ENCODE measurements at regions not wholly inside any gene's neighbourhood (a gene's known extent, or its start where the extent isn't known, plus 50 kb on each side); places are given as distances from the start of the nearest gene placed in this dataset.

- no peak for DNase-seq (ENCODE audit: low read depth, low spot score)
Observed at GRCh38 chr6:1065986-1066385, 245.9 kb upstream of the FOXQ1 start.

GRCh38 chr6:1063671-1064355, 248.1 kb upstream of the FOXQ1 start:
- no peak for DNase-seq (ENCODE audit: low read depth, low spot score)

- DNase-seq (ENCODE audit: low read depth, low spot score) = no peak
Observed at GRCh38 chr6:1062786-1063545, 248.9 kb upstream of the FOXQ1 start.

GRCh38 chr6:1059596-1059995, 252.3 kb upstream of the FOXQ1 start:
- DNase-seq (ENCODE audit: low read depth, low spot score) = no peak

DNA sequence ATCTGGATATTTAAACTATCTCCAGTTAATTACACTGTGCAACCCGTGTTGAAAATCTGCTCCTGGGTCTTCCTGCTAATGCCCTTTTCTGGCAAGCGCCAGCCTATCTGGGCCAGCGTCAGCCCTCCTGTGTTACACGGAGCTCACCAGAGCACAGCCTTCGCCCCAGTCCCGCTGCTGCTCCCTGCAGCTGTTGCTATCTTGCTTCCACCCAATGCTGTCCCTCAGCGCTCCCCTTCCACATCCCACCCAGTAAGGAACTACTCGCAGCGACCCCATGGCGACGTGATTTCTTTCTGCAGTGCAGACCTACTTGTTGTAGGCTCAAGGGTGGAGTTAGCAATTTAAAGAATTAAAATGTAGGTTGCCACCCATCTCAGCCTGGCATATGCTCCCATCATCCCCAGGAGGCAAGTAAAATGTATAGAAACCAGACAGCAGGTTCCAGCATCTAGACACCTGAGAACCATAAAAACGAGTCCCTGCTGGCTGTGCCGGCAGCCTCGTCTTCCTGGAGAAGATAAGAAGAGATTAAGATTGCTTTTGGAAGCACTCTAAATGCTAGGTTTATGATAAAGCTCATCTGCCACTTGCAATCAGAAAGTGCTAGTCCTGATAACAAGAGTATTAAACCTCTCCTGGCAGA, 254.3 kb upstream of the FOXQ1 start:
- no peak for DNase-seq (ENCODE audit: low read depth, low spot score)

DNA sequence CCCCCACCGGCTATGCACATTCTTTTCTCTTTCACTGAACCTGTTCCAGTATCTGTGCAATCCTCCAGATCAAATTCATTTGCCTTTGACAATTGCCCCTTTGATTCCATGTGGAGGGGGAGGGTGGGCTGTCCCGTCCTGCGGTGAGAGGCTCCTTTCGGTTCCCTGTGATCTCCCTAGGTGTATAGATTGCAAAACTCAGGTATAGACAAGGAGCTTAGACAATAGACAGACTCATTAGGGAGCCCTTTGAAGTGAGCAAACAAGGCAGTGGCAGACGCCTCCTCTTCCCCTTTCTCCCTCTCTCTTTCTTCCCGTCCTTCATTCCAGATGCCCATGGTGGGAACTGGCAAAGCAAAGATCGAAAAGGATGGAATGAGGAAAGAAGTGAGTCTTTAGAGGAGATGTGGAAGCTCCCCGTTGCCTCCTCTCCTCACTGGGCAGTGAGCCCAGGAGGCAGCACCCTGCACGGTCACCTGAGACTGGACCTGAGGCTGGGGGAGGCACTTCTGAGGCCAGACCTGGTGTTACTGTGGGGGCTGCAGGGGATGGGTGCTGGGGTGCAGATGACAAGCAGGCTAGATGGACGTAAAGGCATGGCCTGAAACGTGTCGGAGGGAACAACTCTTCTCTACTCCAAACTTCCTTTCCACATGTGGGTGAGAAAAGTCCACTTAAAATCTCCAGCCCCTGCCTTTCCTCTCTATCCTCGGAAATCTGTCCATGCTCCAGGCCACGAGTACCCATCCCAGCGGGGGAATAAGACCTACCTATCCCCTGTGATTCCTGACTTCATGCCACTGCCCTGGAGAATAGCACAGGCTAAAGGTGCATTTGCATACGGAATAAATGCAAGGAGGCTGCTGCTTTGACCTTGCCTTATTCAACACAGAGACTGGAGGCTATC, 256.6 kb upstream of the FOXQ1 start:
- DNase-seq (ENCODE audit: low read depth, low spot score) = no peak

- no peak for DNase-seq (ENCODE audit: low read depth, low spot score)
Observed at GRCh38 chr6:1054653-1055014, 257.3 kb upstream of the FOXQ1 start.

- DNase-seq (ENCODE audit: low read depth, low spot score) = no peak
Observed at GRCh38 chr6:1053586-1053985, 258.3 kb upstream of the FOXQ1 start.

DNA sequence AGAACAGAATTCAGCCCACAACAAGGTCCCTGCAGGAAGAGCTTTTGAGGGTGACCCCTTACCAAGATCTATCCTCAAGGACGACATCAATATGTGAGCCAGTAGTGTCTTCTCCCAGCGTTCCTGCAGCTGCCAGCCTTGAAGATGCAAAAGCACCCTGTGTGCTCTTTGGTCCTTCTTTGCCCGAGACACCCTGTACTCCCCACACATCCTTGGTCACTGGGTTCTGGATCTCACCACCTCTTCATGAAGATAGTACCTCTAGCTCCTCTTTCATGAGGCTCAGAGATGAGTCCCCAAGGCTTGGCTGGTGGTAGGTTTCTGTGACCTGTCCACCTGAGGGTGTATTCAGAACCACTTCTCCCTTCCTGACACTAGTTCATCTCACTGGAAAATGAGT, 259.6 kb upstream of the FOXQ1 start:
- DNase-seq (ENCODE audit: low read depth, low spot score) = no peak

DNA sequence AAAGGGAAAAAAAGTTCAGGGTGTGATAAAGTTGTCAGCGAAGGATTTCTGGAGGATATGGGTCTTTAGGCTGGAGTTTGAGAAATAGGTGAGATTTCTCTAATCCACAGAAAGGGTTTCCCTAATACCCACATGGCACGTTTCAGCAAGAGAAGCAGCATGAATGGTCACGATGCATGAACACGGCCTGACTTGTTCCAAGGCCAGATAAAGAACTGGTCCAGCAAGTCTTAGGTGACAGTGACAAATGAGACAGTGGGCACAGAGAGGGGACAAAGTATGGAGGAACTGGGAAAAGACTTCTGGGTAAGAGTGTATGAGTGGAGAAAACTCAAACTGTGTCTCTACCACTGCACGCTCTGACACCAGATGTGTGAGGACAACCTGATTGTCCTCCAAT, 262.0 kb upstream of the FOXQ1 start:
- DNase-seq (ENCODE audit: low read depth, low spot score) = no peak

- DNase-seq (ENCODE audit: low read depth, low spot score) = no peak
Observed at GRCh38 chr6:1049170-1049569, 262.7 kb upstream of the FOXQ1 start.

DNA sequence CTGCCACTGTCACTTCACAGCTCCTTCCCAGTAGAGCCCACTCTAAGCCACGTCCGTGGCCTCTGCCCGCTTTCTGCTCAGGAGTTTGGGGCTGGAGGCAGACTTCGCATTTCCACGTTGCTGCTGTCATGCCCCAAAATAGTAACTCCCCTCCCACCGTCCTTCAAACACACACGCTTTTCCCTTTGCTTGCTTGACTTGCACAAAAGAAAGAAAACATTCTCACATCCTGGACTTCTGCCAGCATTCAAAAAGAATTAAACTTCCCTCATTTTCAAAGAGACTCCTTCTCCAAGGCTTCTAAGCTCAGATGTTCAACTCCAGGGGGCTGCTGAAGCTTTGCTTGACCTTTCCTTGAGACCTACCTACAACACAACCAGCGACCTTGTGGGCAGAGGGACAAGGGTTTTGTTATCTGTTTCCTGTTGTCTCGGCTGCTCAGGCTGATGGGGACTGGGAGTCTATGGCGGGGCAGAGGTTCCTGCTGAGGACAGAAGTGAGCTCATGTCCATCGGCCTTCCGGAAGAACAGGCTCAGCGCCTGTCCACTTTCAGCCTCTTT, 263.8 kb upstream of the FOXQ1 start:
- no peak for DNase-seq (ENCODE audit: low read depth, low spot score)

DNA sequence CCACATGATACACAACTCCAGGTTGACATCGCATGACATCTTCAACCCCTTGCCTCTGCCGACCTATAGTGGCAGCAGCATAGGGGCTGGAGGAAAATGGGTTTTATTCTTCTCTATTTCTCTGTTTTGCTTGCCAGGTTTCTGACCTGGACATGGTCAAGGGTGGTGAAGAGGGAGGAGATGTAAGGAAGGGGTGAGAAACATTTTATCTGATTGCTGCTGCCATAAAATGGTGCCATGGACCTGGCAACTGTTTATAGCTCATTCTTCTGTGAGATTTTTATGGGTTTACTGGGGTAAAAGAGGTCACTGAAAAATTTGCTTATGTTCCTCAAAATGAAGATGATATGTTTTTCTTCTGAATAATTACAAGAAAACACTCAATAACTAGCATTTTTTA, 266.7 kb upstream of the FOXQ1 start:
- no peak for DNase-seq (ENCODE audit: low read depth, low spot score)

GRCh38 chr6:1044040-1044836, 267.7 kb upstream of the FOXQ1 start:
- DNase-seq (ENCODE audit: low read depth, low spot score) = no peak

DNA sequence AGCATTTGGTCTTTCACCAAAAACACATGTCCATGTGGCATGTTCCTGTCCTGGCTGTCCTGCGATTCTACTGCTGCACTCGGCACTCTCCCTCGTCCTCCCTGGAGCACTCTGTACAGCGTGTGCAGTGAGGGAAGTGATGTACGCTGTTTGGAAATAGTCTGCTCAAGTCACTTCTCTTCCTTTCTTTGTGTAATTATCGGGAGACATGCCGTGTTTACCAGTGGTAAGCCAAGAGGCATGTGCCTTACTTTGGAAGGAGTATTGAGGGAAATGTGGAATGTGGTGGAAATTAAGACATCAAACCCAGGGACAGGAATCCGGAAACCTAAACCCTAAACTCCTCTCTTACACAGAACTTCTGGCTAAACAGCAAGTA, 268.5 kb upstream of the FOXQ1 start:
- no peak for DNase-seq (ENCODE audit: low read depth, low spot score)

DNA sequence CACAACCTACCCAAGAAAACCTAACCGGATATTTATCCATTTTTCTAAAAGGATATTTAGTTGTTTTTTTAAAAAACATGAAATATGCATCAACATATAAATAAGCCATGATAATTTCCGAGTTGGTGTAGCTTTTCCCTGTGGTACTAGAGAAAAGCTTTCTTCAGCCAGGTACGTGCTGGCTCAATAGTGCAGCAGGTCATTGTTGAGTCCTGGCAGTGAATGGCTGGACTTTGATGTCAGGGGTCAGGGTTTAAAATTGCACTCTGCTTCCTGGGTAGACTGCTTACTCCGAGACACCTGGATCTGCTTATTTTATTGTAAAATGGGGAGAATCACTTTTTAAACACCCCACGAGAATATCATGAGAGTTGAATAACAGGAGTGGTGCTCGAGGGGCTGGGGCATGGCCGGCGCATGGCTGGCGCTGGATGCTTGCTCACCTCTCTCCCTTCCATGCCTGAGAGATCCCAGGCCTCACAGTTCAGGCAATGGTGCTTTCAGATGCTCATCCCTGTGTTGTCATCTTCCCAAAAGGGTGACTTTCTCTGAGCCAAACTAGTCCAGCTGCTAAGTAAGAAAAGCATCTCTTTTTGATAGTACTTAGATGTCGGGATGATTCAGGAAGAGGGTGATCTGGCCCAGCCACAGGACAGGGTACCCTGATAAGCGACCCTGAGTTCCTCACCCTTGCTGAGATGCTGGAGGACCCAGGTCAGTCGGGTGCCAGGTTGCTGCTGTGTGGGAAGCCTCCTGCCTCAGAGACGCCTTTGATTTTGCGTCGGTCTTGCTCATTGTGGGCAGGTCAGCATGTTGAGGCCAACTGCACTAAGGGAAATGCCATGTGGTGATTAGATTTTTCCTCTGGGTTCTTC, 269.1 kb upstream of the FOXQ1 start:
- no peak for DNase-seq (ENCODE audit: low read depth, low spot score)

GRCh38 chr6:1040393-1040792, 271.5 kb upstream of the FOXQ1 start:
- DNase-seq (ENCODE audit: low read depth, low spot score) = no peak

- DNase-seq (ENCODE audit: low read depth, low spot score) = no peak
Observed at GRCh38 chr6:1039746-1040145, 272.2 kb upstream of the FOXQ1 start.

GRCh38 chr6:1039191-1039590, 272.7 kb upstream of the FOXQ1 start:
- no peak for DNase-seq (ENCODE audit: low read depth, low spot score)
